ENCODE measurements at regions not wholly inside any gene's neighbourhood (a gene's known extent, or its start where the extent isn't known, plus 50 kb on each side); places are given as distances from the start of the nearest gene placed in this dataset.

DNA sequence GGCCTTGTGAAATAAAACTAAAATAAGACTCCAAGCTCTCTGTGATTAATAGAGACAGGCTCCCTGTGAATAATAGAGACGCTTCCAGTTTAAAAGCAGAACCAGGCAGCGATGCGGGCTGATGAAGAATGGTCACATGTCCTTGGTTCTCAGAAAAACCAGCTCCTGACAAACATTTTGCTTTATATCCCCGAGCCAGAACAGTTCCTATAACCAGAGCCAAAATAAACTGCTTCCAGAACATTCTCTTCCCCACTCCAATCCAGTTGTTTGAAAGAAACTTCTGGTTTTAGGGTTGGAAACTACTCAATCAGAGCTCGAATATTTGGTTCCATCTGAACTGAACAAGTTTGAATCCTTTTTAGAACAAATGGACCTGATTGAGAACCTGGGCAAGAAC is 213.7 kb downstream of the TSN start:
- no peaks in the 10 kb centered on the region for H3K9me3 ChIP-seq (ENCODE audit: control insufficient read depth, insufficient read depth, low read length)
- H3F3A ChIP-seq (ENCODE audit: control insufficient read depth, insufficient read depth) = no peaks in the 10 kb centered on the region
- H3K4me3 ChIP-seq (ENCODE audit: low read length) = no peak overlapping the region
- no peaks in the 10 kb centered on the region for H4K20me1 ChIP-seq (ENCODE audit: control insufficient read depth, insufficient read depth, low read depth, low read length)
- no peak for TF ChIP-seq EZH2phosphoT487 (IDR thresholded peaks at IDR 0.05; ENCODE audit: borderline replicate concordance, low read length)
- TF ChIP-seq, protein P1, sequence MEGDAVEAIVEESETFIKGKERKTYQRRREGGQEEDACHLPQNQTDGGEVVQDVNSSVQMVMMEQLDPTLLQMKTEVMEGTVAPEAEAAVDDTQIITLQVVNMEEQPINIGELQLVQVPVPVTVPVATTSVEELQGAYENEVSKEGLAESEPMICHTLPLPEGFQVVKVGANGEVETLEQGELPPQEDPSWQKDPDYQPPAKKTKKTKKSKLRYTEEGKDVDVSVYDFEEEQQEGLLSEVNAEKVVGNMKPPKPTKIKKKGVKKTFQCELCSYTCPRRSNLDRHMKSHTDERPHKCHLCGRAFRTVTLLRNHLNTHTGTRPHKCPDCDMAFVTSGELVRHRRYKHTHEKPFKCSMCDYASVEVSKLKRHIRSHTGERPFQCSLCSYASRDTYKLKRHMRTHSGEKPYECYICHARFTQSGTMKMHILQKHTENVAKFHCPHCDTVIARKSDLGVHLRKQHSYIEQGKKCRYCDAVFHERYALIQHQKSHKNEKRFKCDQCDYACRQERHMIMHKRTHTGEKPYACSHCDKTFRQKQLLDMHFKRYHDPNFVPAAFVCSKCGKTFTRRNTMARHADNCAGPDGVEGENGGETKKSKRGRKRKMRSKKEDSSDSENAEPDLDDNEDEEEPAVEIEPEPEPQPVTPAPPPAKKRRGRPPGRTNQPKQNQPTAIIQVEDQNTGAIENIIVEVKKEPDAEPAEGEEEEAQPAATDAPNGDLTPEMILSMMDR (IDR thresholded peaks at IDR 0.05; ENCODE audit: low read depth, low read length, poor library complexity, severe bottlenecking) = no peak
- H3K9me2 ChIP-seq (replicated peaks; ENCODE audit: control insufficient read depth, low read length) = no peaks in the 10 kb centered on the region
- H3K36me3 ChIP-seq (ENCODE audit: control insufficient read depth, low read length) = no peaks in the 10 kb centered on the region
- no peak overlapping the region for H3K27ac ChIP-seq (ENCODE audit: low read depth, low read length)
- H3K4me2 ChIP-seq (ENCODE audit: low read length) = no peak overlapping the region
- H3K79me2 ChIP-seq (ENCODE audit: control insufficient read depth, low read length) = no peaks in the 10 kb centered on the region
- peaks cover 2% of the 10 kb centered on the region; the same call in 1 of the 2 replicates for H3K4me1 ChIP-seq (ENCODE audit: control insufficient read depth, low read length)
- peaks cover 3% of the 10 kb centered on the region for H3K27me3 ChIP-seq (ENCODE audit: control insufficient read depth, low read length)

DNA sequence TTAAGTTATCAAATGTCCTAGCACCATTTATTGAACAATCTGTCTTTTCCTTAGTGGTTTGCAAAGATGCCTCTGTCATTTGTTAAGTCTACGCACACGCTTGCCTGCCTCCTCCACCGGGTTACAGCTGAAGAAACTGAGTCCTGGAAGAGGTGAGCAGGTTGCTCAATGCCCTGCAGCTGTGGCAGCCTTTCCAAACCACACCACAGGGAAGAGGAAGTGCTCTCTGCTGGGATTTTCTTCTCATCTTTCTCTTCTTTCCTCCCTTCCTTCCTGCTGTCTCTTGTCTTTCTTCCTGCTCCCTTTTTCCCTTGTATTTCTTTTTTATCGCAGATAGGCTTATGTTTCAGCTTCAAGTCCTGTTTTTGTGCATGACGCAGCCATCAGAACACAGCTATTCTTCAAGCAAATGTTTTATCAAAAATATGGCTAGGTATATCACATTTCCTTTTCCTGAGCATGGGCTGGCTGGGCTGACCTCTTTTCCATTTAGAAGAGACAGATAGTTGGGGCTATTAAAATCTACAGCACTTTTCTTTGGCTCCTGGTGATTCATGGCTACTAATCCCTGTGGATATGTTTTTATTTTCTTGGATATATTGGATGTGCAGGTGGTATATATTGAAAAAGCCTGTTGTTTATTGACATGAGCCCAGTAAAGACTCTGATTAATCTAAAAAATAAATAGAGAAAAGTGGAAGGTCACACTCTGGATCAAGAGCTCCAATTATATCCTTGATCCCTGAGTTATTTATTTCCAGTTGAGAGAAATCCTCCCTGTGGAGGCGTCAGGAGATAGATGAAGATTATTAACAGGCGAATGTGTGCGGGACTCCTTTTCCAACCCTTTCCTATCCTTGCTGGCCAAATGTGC is 214.6 kb downstream of the TSN start:
- H4K20me1 ChIP-seq (ENCODE audit: control insufficient read depth, insufficient read depth, low read depth, low read length) = no peaks in the 10 kb centered on the region
- no peaks in the 10 kb centered on the region for H3K36me3 ChIP-seq (ENCODE audit: control insufficient read depth, low read length)
- H3F3A ChIP-seq (ENCODE audit: control insufficient read depth, insufficient read depth) = no peaks in the 10 kb centered on the region
- no peak overlapping the region for H3K27ac ChIP-seq (ENCODE audit: low read depth, low read length)
- H3K4me3 ChIP-seq (ENCODE audit: low read length) = no peak overlapping the region
- TF ChIP-seq EZH2phosphoT487 (IDR thresholded peaks at IDR 0.05; ENCODE audit: borderline replicate concordance, low read length) = no peak
- TF ChIP-seq, protein P1 (IDR thresholded peaks at IDR 0.05; ENCODE audit: low read depth, low read length, poor library complexity, severe bottlenecking) = no peak
- no peaks in the 10 kb centered on the region for H3K9me2 ChIP-seq (replicated peaks; ENCODE audit: control insufficient read depth, low read length)
- peaks cover 10% of the 10 kb centered on the region for H3K4me1 ChIP-seq (ENCODE audit: control insufficient read depth, low read length)
- H3K79me2 ChIP-seq (ENCODE audit: control insufficient read depth, low read length) = no peaks in the 10 kb centered on the region
- no peaks in the 10 kb centered on the region for H3K9me3 ChIP-seq (ENCODE audit: control insufficient read depth, insufficient read depth, low read length)
- no peak overlapping the region for H3K4me2 ChIP-seq (ENCODE audit: low read length)
- peaks cover 3% of the 10 kb centered on the region for H3K27me3 ChIP-seq (ENCODE audit: control insufficient read depth, low read length)

DNA sequence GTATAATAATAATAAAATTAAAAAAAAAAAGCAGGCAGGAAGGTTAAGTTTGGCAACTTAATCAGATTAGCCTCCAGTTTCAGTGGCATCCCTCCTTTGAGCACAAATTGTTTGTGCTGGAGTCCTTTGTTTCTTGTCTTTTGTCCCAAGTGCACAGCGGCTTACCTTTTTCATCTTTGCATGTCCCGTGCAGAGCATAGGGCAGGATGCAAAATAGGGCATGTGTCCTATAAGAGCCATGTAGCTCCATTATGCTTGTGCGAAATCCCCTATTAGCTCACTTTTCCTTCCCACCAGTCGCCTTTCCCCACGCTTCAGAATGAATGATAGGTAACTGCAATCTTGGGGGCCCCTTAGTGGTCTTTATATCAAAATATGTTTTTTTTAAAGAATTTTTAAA is 216.8 kb downstream of the TSN start:
- no peaks in the 10 kb centered on the region for H3K36me3 ChIP-seq (ENCODE audit: control insufficient read depth, low read length)
- TF ChIP-seq, protein P1 (IDR thresholded peaks at IDR 0.05; ENCODE audit: low read depth, low read length, poor library complexity, severe bottlenecking) = no peak
- TF ChIP-seq EZH2phosphoT487 (IDR thresholded peaks at IDR 0.05; ENCODE audit: borderline replicate concordance, low read length) = no peak
- H3K4me1 ChIP-seq (ENCODE audit: control insufficient read depth, low read length) = peaks cover 31% of the 10 kb centered on the region
- no peak overlapping the region for H3K27ac ChIP-seq (ENCODE audit: low read depth, low read length)
- no peaks in the 10 kb centered on the region for H3F3A ChIP-seq (ENCODE audit: control insufficient read depth, insufficient read depth)
- peaks cover 3% of the 10 kb centered on the region for H3K27me3 ChIP-seq (ENCODE audit: control insufficient read depth, low read length)
- no peak overlapping the region for H3K4me3 ChIP-seq (ENCODE audit: low read length)
- H4K20me1 ChIP-seq (ENCODE audit: control insufficient read depth, insufficient read depth, low read depth, low read length) = no peaks in the 10 kb centered on the region
- H3K9me3 ChIP-seq (ENCODE audit: control insufficient read depth, insufficient read depth, low read length) = no peaks in the 10 kb centered on the region
- H3K4me2 ChIP-seq (ENCODE audit: low read length) = no peak overlapping the region
- H3K9me2 ChIP-seq (replicated peaks; ENCODE audit: control insufficient read depth, low read length) = no peaks in the 10 kb centered on the region
- H3K79me2 ChIP-seq (ENCODE audit: control insufficient read depth, low read length) = no peaks in the 10 kb centered on the region
